Stomach smooth muscle (tissue), 2 donors: ENCODE measurements at regions not wholly inside any gene's neighbourhood (a gene's known extent, or its start where the extent isn't known, plus 50 kb on each side); places are given as distances from the start of the nearest gene placed in this dataset.

Experiments used
- H3K27ac ChIP-seq: one replicate; pipeline ENCODE4 v1.7.0; 2013; ENCODE audit warnings: mild to moderate bottlenecking, low read length, inconsistent platforms
- H3K27me3 ChIP-seq, 2 donors: one replicate each; pipeline ENCODE4 v1.7.0; 2013; ENCODE audit warnings: low read length in 2 of 2; ENCODE audit not compliant: insufficient read depth in 2 of 2, control insufficient read depth in 1 of 2
- H3K36me3 ChIP-seq, 2 donors: one replicate each; pipeline ENCODE4 v1.7.0; 2013; ENCODE audit warnings: low read length in 2 of 2; ENCODE audit not compliant: control insufficient read depth in 2 of 2, insufficient read depth in 2 of 2
- H3K4me1 ChIP-seq: one replicate; pipeline ENCODE4 v1.7.0; 2013; ENCODE audit warnings: low read length; ENCODE audit not compliant: control insufficient read depth, insufficient read depth
- H3K4me3 ChIP-seq, 2 donors: one replicate each; pipeline ENCODE4 v1.7.0; 2013; ENCODE audit warnings: low read length in 2 of 2
- H3K9ac ChIP-seq, 2 donors: one replicate each; pipeline ENCODE4 v1.7.0; 2013; ENCODE audit warnings: low read length in 2 of 2, mild to moderate bottlenecking in 1 of 2
- H3K9me3 ChIP-seq, 2 donors: one replicate each; pipeline ENCODE4 v1.7.0; 2013; ENCODE audit warnings: low read length in 2 of 2; ENCODE audit not compliant: control insufficient read depth in 2 of 2
- donor health status: healthy.
- donor health status: Pancreatic carcinoma.

GRCh38 chr15:66941791-66942190 lies 123.6 kb upstream of the SMAD3 start:
- no peaks in the 10 kb centered on the region for H3K9me3 ChIP-seq
- no peak overlapping the region for H3K9ac ChIP-seq
- peaks cover 8% of the 10 kb centered on the region for H3K4me1 ChIP-seq
- H3K27me3 ChIP-seq: no peaks in the 10 kb centered on the region
- no peaks in the 10 kb centered on the region for H3K36me3 ChIP-seq
- H3K4me3 ChIP-seq: no peak overlapping the region
- H3K27ac ChIP-seq: no peak overlapping the region

- Histone ChIP-seq H3K9me3 (no peaks in the 10 kb centered on the region), H3K4me3 (no peak overlapping the region), H3K36me3 (no peaks in the 10 kb centered on the region), H3K4me1 (peaks cover 7% of the 10 kb centered on the region), H3K27me3 (no peaks in the 10 kb centered on the region), H3K27ac (no peak overlapping the region), H3K9ac (no peak overlapping the region)
Measured at GRCh38 chr15:66942649-66943390, 122.6 kb upstream of the SMAD3 start.

GRCh38 chr15:66943456-66944095 lies 121.8 kb upstream of the SMAD3 start:
- H3K27ac ChIP-seq: no peak overlapping the region
- no peak overlapping the region for H3K9ac ChIP-seq
- H3K27me3 ChIP-seq: no peaks in the 10 kb centered on the region
- peaks cover 7% of the 10 kb centered on the region for H3K4me1 ChIP-seq
- no peaks in the 10 kb centered on the region for H3K36me3 ChIP-seq
- no peak overlapping the region for H3K4me3 ChIP-seq
- H3K9me3 ChIP-seq: no peaks in the 10 kb centered on the region

- no peak overlapping the region for H3K4me3 ChIP-seq
- no peak overlapping the region for H3K27ac ChIP-seq
- H3K27me3 ChIP-seq: no peaks in the 10 kb centered on the region
- no peaks in the 10 kb centered on the region for H3K36me3 ChIP-seq
- H3K9me3 ChIP-seq: no peaks in the 10 kb centered on the region
- peaks cover 7% of the 10 kb centered on the region for H3K4me1 ChIP-seq
- H3K9ac ChIP-seq: no peak overlapping the region
Measured at GRCh38 chr15:66944121-66944520, 121.3 kb upstream of the SMAD3 start.

GRCh38 chr15:66945286-66945685 lies 120.1 kb upstream of the SMAD3 start:
- Histone ChIP-seq H3K27me3 (no peaks in the 10 kb centered on the region), H3K4me3 (no peak overlapping the region), H3K9me3 (no peaks in the 10 kb centered on the region), H3K36me3 (no peaks in the 10 kb centered on the region), H3K9ac (no peak overlapping the region), H3K4me1 (peaks cover 7% of the 10 kb centered on the region), H3K27ac (no peak overlapping the region)

GRCh38 chr15:66945842-66946241 lies 119.6 kb upstream of the SMAD3 start:
- no peaks in the 10 kb centered on the region for H3K27me3 ChIP-seq
- H3K4me3 ChIP-seq: no peak overlapping the region
- no peak overlapping the region for H3K9ac ChIP-seq
- no peak overlapping the region for H3K27ac ChIP-seq
- no peaks in the 10 kb centered on the region for H3K36me3 ChIP-seq
- no peaks in the 10 kb centered on the region for H3K9me3 ChIP-seq
- H3K4me1 ChIP-seq: peaks cover 7% of the 10 kb centered on the region

GRCh38 chr15:66946578-66947164 lies 118.7 kb upstream of the SMAD3 start:
- no peaks in the 10 kb centered on the region for H3K27me3 ChIP-seq
- H3K36me3 ChIP-seq: no peaks in the 10 kb centered on the region
- H3K9ac ChIP-seq: no peak overlapping the region
- no peak overlapping the region for H3K4me3 ChIP-seq
- H3K4me1 ChIP-seq: no peaks in the 10 kb centered on the region
- H3K27ac ChIP-seq: no peak overlapping the region
- no peaks in the 10 kb centered on the region for H3K9me3 ChIP-seq

GRCh38 chr15:66947471-66947870 lies 117.9 kb upstream of the SMAD3 start:
- H3K4me3 ChIP-seq: no peak overlapping the region
- H3K9ac ChIP-seq: no peak overlapping the region
- no peaks in the 10 kb centered on the region for H3K9me3 ChIP-seq
- no peaks in the 10 kb centered on the region for H3K4me1 ChIP-seq
- H3K27ac ChIP-seq: no peak overlapping the region
- no peaks in the 10 kb centered on the region for H3K27me3 ChIP-seq
- no peaks in the 10 kb centered on the region for H3K36me3 ChIP-seq

GRCh38 chr15:66948294-66948693 lies 117.1 kb upstream of the SMAD3 start:
- Histone ChIP-seq H3K4me1 (no peaks in the 10 kb centered on the region), H3K9ac (no peak overlapping the region), H3K36me3 (no peaks in the 10 kb centered on the region), H3K27ac (no peak overlapping the region), H3K4me3 (no peak overlapping the region), H3K27me3 (no peaks in the 10 kb centered on the region), H3K9me3 (no peaks in the 10 kb centered on the region)

GRCh38 chr15:66950114-66950513 lies 115.3 kb upstream of the SMAD3 start:
- no peaks in the 10 kb centered on the region for H3K9me3 ChIP-seq
- H3K4me1 ChIP-seq: no peaks in the 10 kb centered on the region
- no peak overlapping the region for H3K4me3 ChIP-seq
- no peak overlapping the region for H3K9ac ChIP-seq
- no peaks in the 10 kb centered on the region for H3K36me3 ChIP-seq
- no peaks in the 10 kb centered on the region for H3K27me3 ChIP-seq
- no peak overlapping the region for H3K27ac ChIP-seq
